Esophagus muscularis mucosa (tissue), 4 donors: ENCODE measurements at regions not wholly inside any gene's neighbourhood (a gene's known extent, or its start where the extent isn't known, plus 50 kb on each side); places are given as distances from the start of the nearest gene placed in this dataset.

Source experiments
- DNase-seq: peaks from one replicate; pipeline ENCODE4 v3.0.0-alpha.2; 2017; ENCODE audit errors: extremely low spot score
- H3K27ac ChIP-seq, 4 donors: fragments of 200-600 bp; sonication (generic); replicated peaks in 1 of 4; 1 replicate in 3 of 4; 2 replicates in 1 of 4; pipeline ENCODE4 v1.5.1; 2016 to 2019; ENCODE audit warnings: mild to moderate bottlenecking in 1 of 4
- H3K27me3 ChIP-seq, 4 donors: fragments of 200-600 bp; sonication (generic); one replicate each; pipeline versions ENCODE4 v1.5.1 to v1.6.0; 2016 to 2019
- H3K36me3 ChIP-seq, 4 donors: fragments of 200-600 bp; sonication (generic); one replicate each; pipeline ENCODE4 v1.5.1; 2016 to 2019
- H3K4me1 ChIP-seq, 4 donors: fragments of 200-600 bp; sonication (generic); one replicate each; pipeline ENCODE4 v1.5.1; 2016 to 2019
- H3K4me3 ChIP-seq, 4 donors: fragments of 200-600 bp; sonication (generic); 1 replicate in 2 of 4; 2 replicates in 2 of 4; pipeline ENCODE4 v1.5.1; 2016 to 2019; ENCODE audit warnings: mild to moderate bottlenecking in 4 of 4, moderate library complexity in 1 of 4
- H3K9me3 ChIP-seq, 4 donors: fragments of 200-600 bp; sonication (generic); 1 replicate in 3 of 4; 2 replicates in 1 of 4; pipeline ENCODE4 v1.5.1; 2016 to 2019
- EP300 ChIP-seq: sonication (generic); formaldehyde crosslinking; IDR thresholded peaks from one replicate; pipeline ENCODE4 v1.6.1; 2017; ENCODE audit warnings: antibody characterized with exemption
- POLR2A ChIP-seq: fragments of 450-650 bp; IDR thresholded peaks from one replicate; pipeline ENCODE4 v1.6.1; 2017; ENCODE audit warnings: antibody characterized with exemption, moderate library complexity, mild to moderate bottlenecking, low read depth
- POLR2AphosphoS5 ChIP-seq, 2 donors: sonication (generic); formaldehyde crosslinking; IDR thresholded peaks; one replicate each; pipeline ENCODE4 v1.6.1; 2017; ENCODE audit warnings: antibody characterized with exemption in 2 of 2
- WGBS: methylation state at CpG from one replicate; pipeline ENCODE4 v1.1.5; 2018; 5-methylcytosine and 5-hydroxymethylcytosine counted together
- intact Hi-C: fragments of 100-400 bp; cut with DNase I; formaldehyde crosslinking; loops from one replicate; pipeline ENCODE4 v1.15.1; 2023
- TF ChIP-seq, protein P1 (sequence below), 3 experiments: fragments of 200-600 bp in 2 of 3; fragments of 450-650 bp in 1 of 3; sonication (generic) in 2 of 3; IDR thresholded peaks; one replicate each; pipeline ENCODE4 v1.5.1; 2017 to 2019; ENCODE audit warnings: antibody characterized with exemption in 3 of 3, mild to moderate bottlenecking in 2 of 3, moderate library complexity in 1 of 3

DNA sequence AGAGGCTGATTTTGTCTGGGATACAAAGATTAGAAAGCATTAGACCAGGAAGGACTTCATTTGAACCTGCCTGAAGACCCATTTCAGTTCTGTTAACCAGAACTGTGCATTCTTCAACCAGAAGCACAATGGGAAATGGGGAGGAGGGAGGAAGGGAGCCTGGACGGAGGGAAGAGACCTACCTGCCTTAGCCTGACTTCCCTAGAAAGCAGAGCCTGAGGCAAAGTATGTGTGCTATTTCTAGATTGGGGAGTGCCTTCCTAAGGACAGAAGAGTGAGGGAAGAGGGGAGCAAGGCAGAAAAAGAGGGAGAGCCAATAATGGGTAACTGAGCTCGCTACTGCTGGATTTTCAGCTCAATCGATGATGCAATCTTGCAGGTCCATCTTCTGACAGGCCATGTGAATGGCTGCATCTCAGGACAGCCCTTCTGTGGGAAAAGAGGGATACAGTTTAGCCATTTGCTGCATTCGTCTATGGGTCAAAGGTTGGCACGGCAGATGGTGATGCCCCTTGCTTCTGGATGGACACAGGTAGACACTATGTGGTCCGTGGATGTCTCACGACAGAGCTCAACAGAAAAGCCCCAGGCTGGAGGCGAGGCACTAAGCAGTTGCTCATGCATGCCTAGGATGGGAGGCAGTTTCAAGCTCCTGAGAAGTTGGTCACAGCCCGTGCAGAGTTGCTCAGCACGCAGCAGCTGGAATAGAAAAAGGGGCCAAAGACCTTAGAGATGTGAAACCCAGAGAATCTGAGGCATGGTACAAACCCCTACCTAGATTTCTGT, 78.8 kb upstream of the UBL3 start:
- H3K4me1 ChIP-seq = peaks cover 12 to 19% (median 18%) of the 10 kb centered on the region in 4 donors
- H3K27ac ChIP-seq = no peak overlapping the region
- H3K36me3 ChIP-seq = no peaks in the 10 kb centered on the region
- 88% methylated on average over 7 of the region's 10 CpGs for WGBS
- H3K27me3 ChIP-seq = no peaks in the 10 kb centered on the region
- peaks cover 0 to 3% (median 0%) of the 10 kb centered on the region in 4 donors for H3K9me3 ChIP-seq
- intact Hi-C loops = loop anchor here (10.0 kb wide), 1 partner anchor 154 kb away; no protein-coding TSS in a partner anchor
- TF ChIP-seq, protein P1, sequence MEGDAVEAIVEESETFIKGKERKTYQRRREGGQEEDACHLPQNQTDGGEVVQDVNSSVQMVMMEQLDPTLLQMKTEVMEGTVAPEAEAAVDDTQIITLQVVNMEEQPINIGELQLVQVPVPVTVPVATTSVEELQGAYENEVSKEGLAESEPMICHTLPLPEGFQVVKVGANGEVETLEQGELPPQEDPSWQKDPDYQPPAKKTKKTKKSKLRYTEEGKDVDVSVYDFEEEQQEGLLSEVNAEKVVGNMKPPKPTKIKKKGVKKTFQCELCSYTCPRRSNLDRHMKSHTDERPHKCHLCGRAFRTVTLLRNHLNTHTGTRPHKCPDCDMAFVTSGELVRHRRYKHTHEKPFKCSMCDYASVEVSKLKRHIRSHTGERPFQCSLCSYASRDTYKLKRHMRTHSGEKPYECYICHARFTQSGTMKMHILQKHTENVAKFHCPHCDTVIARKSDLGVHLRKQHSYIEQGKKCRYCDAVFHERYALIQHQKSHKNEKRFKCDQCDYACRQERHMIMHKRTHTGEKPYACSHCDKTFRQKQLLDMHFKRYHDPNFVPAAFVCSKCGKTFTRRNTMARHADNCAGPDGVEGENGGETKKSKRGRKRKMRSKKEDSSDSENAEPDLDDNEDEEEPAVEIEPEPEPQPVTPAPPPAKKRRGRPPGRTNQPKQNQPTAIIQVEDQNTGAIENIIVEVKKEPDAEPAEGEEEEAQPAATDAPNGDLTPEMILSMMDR (IDR thresholded peaks at IDR 0.05) = no peak
- TF ChIP-seq POLR2A = no peak
- TF ChIP-seq POLR2AphosphoS5 (IDR thresholded peaks at IDR 0.05) = no peak
- TF ChIP-seq EP300 = no peak
- DNase-seq = no peak
- H3K4me3 ChIP-seq = no peak overlapping the region

DNA sequence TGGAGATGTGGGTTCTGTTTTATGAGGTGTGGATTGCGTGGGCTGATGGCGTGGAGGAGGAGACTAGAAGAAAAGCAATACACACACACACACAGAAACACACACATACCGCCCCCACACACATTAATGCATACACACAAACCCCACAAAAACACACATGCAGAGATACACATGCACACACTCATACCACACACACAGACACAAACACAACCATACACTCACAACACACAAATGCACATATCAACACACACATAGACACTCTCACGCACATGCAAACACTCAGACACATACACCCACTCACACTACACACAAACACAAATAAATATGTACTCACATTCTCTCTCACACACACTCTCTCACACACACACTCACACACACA, 75.7 kb upstream of the UBL3 start:
- no peaks in the 10 kb centered on the region for H3K36me3 ChIP-seq
- no peak for DNase-seq
- TF ChIP-seq, protein P1 (IDR thresholded peaks at IDR 0.05) = no peak
- no peak for TF ChIP-seq EP300
- intact Hi-C loops = loop anchor here (10.0 kb wide), 1 partner anchor 151 kb away; no protein-coding TSS in a partner anchor
- peaks cover 27 to 42% (median 41%) of the 10 kb centered on the region in 4 donors for H3K4me1 ChIP-seq
- H3K27ac ChIP-seq = peak overlapping the region; percentile 76 to 92 (median 82)
- no peaks in the 10 kb centered on the region for H3K27me3 ChIP-seq
- no peaks in the 10 kb centered on the region for H3K9me3 ChIP-seq
- H3K4me3 ChIP-seq = no peak overlapping the region
- WGBS = 92% methylated on average over 4 of the region's 4 CpGs

- Histone ChIP-seq H3K36me3 (no peaks in the 10 kb centered on the region), H3K4me3 (no peak overlapping the region), H3K27ac (peak overlapping the region; percentile 76 to 92 (median 82)), H3K9me3 (no peaks in the 10 kb centered on the region), H3K4me1 (peaks cover 27 to 46% (median 42%) of the 10 kb centered on the region in 4 donors), H3K27me3 (no peaks in the 10 kb centered on the region)
- WGBS = 28% methylated on average over 3 of the region's 3 CpGs
- DNase-seq = peak; percentile 96
- intact Hi-C loops = loop anchor here (10.0 kb wide), 1 partner anchor 151 kb away; no protein-coding TSS in a partner anchor
- TF ChIP-seq POLR2AphosphoS5 (IDR thresholded peaks at IDR 0.05) (peak in 1 of 2 donors; percentile 56), EP300 (no peak)
These were observed 75.2 kb upstream of the UBL3 start for GRCh38 chr13:29925457-29926097.

DNA sequence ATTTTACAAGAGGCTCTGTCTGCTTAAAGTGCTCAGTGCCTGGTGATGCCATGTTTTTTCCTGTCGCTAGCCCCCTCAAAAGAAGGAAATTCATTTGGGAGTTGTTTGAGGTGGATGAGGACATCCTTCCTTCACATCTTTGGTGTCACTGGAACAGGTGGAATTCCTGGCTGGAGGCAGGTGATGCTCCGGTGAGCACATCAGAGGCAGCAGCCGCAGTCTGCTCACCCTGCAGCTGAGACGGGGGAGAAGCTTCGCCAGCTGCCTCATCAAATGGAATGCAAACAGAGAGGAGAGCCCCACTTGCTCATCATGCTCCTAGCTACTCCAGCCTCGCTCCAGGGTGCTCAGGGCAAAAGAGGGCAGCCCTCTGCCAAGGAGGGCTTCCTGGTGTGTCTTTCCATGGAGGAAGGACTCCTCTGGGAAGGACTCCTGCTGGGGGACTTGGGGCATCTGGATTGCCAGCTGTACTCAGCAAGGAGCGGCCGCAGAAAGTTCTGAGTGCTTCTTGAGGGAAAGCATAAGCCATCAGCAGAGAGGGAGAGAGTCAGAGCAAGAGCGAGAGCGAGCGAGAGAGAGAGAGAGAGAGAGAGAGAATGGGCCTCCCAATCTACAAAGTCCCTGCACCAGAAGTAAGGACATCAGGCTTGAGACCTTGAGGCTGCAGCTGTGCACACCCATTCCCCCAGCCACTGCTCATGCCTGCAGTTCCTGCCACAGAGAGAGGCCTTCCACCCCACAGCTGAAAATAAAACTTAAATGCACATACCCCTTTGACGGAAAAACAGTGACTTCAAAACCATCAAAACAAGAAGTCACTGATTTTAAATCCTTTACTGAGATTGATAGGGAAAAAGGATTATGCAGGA, 74.3 kb upstream of the UBL3 start:
- H3K27ac ChIP-seq = peak overlapping the region; percentile 76 to 92 (median 82)
- no peak overlapping the region for H3K4me3 ChIP-seq
- no peaks in the 10 kb centered on the region for H3K36me3 ChIP-seq
- WGBS = 86% methylated on average over 12 of the region's 12 CpGs
- TF ChIP-seq EP300 (no peak), POLR2A (no peak)
- H3K27me3 ChIP-seq = no peaks in the 10 kb centered on the region
- H3K4me1 ChIP-seq = peaks cover 27 to 54% (median 47%) of the 10 kb centered on the region in 4 donors
- intact Hi-C loops = loop anchor here (5.0 to 10.0 kb wide), 3 partner anchors 77 to 188 kb away; no protein-coding TSS in a partner anchor
- no peak for DNase-seq
- no peaks in the 10 kb centered on the region for H3K9me3 ChIP-seq

DNA sequence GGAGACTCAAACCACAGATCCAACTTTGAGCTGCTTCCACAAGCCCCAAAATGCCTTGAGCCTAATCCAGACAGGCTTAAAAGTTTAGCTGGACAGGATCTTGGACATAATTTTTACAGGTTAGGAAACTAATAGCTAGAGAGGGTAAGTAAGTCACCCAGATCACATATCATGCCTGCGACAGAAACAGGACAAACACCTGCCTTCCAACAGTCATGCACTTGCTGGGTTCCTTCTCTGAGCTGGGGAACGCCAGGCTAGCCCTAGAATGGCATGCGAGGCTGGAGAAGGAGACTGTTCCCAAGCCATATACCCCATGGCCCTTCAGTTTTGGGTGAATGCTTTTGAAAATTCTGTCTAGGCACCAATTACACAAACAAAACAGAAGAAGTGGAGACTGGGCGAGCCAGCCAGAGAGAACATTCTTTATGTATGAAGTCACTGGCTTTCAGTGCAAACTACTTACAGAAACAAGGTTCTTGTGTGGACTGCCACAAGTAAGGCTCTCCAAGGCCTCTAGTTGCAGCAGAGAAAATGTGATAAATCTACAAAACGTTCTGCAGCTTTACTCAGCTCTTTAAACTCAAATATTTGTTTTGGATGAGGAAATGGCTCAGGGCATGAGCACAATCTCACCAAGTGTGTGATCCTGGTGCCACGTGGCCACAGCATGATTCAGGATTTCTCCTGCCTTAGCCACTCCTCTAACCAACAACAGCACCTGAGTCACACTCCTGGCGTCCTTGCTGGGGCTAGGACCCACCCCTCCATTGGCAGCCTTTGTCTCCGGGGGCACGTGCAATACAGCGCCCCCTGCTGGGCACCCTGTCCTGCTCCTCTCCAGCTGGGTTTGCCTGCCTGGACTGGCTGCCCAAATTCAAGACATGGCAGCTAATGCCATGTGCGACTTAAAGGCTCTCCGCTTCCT, 73.4 kb upstream of the UBL3 start:
- peak overlapping the region; percentile 76 to 92 (median 82) for H3K27ac ChIP-seq
- H3K36me3 ChIP-seq = no peaks in the 10 kb centered on the region
- TF ChIP-seq, protein P1 (IDR thresholded peaks at IDR 0.05) = peak; percentile 62 to 69 (median 66)
- TF ChIP-seq EP300 (no peak), POLR2A (no peak), POLR2AphosphoS5 (IDR thresholded peaks at IDR 0.05) (peak; percentile 62 to 73)
- DNase-seq = no peak
- no peaks in the 10 kb centered on the region for H3K9me3 ChIP-seq
- intact Hi-C loops = loop anchor here (5.0 to 10.0 kb wide), 3 partner anchors 77 to 188 kb away; no protein-coding TSS in a partner anchor
- no peaks in the 10 kb centered on the region for H3K27me3 ChIP-seq
- 34% methylated on average over 12 of the region's 12 CpGs for WGBS
- H3K4me1 ChIP-seq = peaks cover 27 to 57% (median 48%) of the 10 kb centered on the region in 4 donors
- peak overlapping the region in 1 of 4 donors; percentile 9 for H3K4me3 ChIP-seq
